ENCODE measurements at regions not wholly inside any gene's neighbourhood (a gene's known extent, or its start where the extent isn't known, plus 50 kb on each side); places are given as distances from the start of the nearest gene placed in this dataset.

GRCh38 chr17:13162361-13162760 lies 144.5 kb upstream of the ELAC2 start:
- TF ChIP-seq CTCF (IDR thresholded peaks at IDR 0.05) = no peak
- TF ChIP-seq EZH2 (IDR thresholded peaks at IDR 0.05; ENCODE audit: borderline replicate concordance, insufficient read depth, low read depth, low read length, poor library complexity, severe bottlenecking) = no peak
